WTC11 (cell line): ENCODE measurements at regions not wholly inside any gene's neighbourhood (a gene's known extent, or its start where the extent isn't known, plus 50 kb on each side); places are given as distances from the start of the nearest gene placed in this dataset.

Source experiments
- ATAC-seq: fragments of 200-7000 bp; cut with Tn5 transposase; 2 replicates; pipeline ENCODE4 v1.10.0; 2021; ENCODE audit warnings: mild to moderate bottlenecking, moderate library complexity
- CTCF ChIA-PET: fragments of 300-600 bp; sonication (Branson Sonifier 250); formaldehyde crosslinking; loops from one replicate; lab custom pipeline; 2021; ENCODE audit warnings: antibody characterized with exemption; lab: Charles Lee
- POLR2A ChIA-PET: fragments of 350-600 bp; sonication (Branson Sonifier 250); formaldehyde crosslinking; loops from one replicate; lab custom pipeline; 2021; ENCODE audit warnings: antibody characterized with exemption; lab: Charles Lee
- DNase-seq: peaks from one replicate; pipeline ENCODE4 v3.0.0; 2021; ENCODE audit warnings: low spot score
- H3K27ac Mint-ChIP-seq: 2 replicates; pipeline ENCODE4 v1.8.0; 2021; ENCODE audit warnings: mixed read lengths
- H3K27me3 Mint-ChIP-seq: 2 replicates; pipeline ENCODE4 v1.8.0; 2021; ENCODE audit warnings: low read depth, mild to moderate bottlenecking, moderate library complexity, mixed read lengths
- H3K36me3 Mint-ChIP-seq: 2 replicates; pipeline ENCODE4 v1.8.0; 2021; ENCODE audit warnings: mixed read lengths
- H3K4me1 Mint-ChIP-seq: 2 replicates; pipeline ENCODE4 v1.8.0; 2022; ENCODE audit warnings: mixed read lengths
- H3K4me3 Mint-ChIP-seq: 2 replicates; pipeline ENCODE4 v1.8.0; 2021; ENCODE audit warnings: mild to moderate bottlenecking, moderate library complexity, mixed read lengths
- H3K9me3 Mint-ChIP-seq: 2 replicates; pipeline ENCODE4 v1.8.0; 2021; ENCODE audit warnings: mixed read lengths
- ATF1 ChIP-seq: sonication (generic); formaldehyde crosslinking; IDR thresholded peaks from 2 replicates; pipeline ENCODE4 v1.8.1; 2023; ENCODE audit warnings: mild to moderate bottlenecking, moderate library complexity, missing genetic modification reagents
- CREB1 ChIP-seq: sonication (generic); formaldehyde crosslinking; IDR thresholded peaks from 2 replicates; pipeline ENCODE4 v1.8.0; 2023; ENCODE audit warnings: mild to moderate bottlenecking, missing genetic modification reagents
- E2F1 ChIP-seq: sonication (generic); formaldehyde crosslinking; IDR thresholded peaks from 2 replicates; pipeline ENCODE4 v1.8.0; 2022; ENCODE audit warnings: mild to moderate bottlenecking, missing genetic modification reagents
- ETV6 ChIP-seq: sonication (generic); formaldehyde crosslinking; IDR thresholded peaks from 2 replicates; pipeline ENCODE4 v1.8.1; 2022; ENCODE audit warnings: mild to moderate bottlenecking, missing genetic modification reagents
- FOXK1 ChIP-seq: sonication (generic); formaldehyde crosslinking; IDR thresholded peaks from 2 replicates; pipeline ENCODE4 v1.8.0; 2022; ENCODE audit warnings: mild to moderate bottlenecking, moderate library complexity, missing genetic modification reagents
- GTF2I ChIP-seq: fragments of 250-450 bp; sonication (Bioruptor Pico); conservative IDR thresholded peaks from 2 replicates; pipeline ENCODE4 v1.4.0; 2021; ENCODE audit warnings: mild to moderate bottlenecking
- IRF1 ChIP-seq: sonication (generic); formaldehyde crosslinking; IDR thresholded peaks from 2 replicates; pipeline ENCODE4 v1.8.0; 2023; ENCODE audit warnings: missing genetic modification reagents
- JUN ChIP-seq: sonication (generic); formaldehyde crosslinking; IDR thresholded peaks from 2 replicates; pipeline ENCODE4 v1.8.0; 2023; ENCODE audit warnings: mild to moderate bottlenecking, missing genetic modification reagents
- MXD4 ChIP-seq: fragments of 250-450 bp; sonication (Bioruptor Pico); IDR thresholded peaks from 2 replicates; pipeline ENCODE4 v1.8.0; 2021; ENCODE audit warnings: mild to moderate bottlenecking, moderate library complexity, borderline replicate concordance
- MYBL2 ChIP-seq: sonication (generic); formaldehyde crosslinking; IDR thresholded peaks from 2 replicates; pipeline ENCODE4 v1.8.1; 2023; ENCODE audit warnings: mild to moderate bottlenecking, moderate library complexity, missing genetic modification reagents
- NFYB ChIP-seq: sonication (generic); formaldehyde crosslinking; conservative IDR thresholded peaks from 2 replicates; pipeline ENCODE4 v1.8.0; 2022; ENCODE audit warnings: low read depth, missing genetic modification reagents
- NR2C2 ChIP-seq: sonication (generic); formaldehyde crosslinking; IDR thresholded peaks from 2 replicates; pipeline ENCODE4 v1.8.0; 2022; ENCODE audit warnings: mild to moderate bottlenecking, missing genetic modification reagents
- PRRX2 ChIP-seq: fragments of 250-450 bp; sonication (Bioruptor Pico); IDR thresholded peaks from 2 replicates; pipeline ENCODE4 v1.8.0; 2021; ENCODE audit warnings: mild to moderate bottlenecking
- TEAD1 ChIP-seq: sonication (generic); formaldehyde crosslinking; IDR thresholded peaks from 2 replicates; pipeline ENCODE4 v1.8.0; 2022; ENCODE audit warnings: mild to moderate bottlenecking, missing genetic modification reagents
- ZNF138 ChIP-seq: sonication (generic); formaldehyde crosslinking; conservative IDR thresholded peaks from 2 replicates; pipeline ENCODE4 v1.8.1; 2022; ENCODE audit warnings: mild to moderate bottlenecking, moderate library complexity, missing genetic modification reagents
- ZNF317 ChIP-seq: sonication (generic); formaldehyde crosslinking; IDR thresholded peaks from 2 replicates; pipeline ENCODE4 v1.8.1; 2023; ENCODE audit warnings: low read depth, mild to moderate bottlenecking, moderate library complexity, missing genetic modification reagents, borderline replicate concordance
- ZNF396 ChIP-seq: fragments of 250-450 bp; sonication (Bioruptor Pico); IDR thresholded peaks from 2 replicates; pipeline ENCODE4 v1.8.0; 2021; ENCODE audit warnings: mild to moderate bottlenecking, moderate library complexity, borderline replicate concordance
- TF ChIP-seq, protein P1 (sequence below): fragments of 250-450 bp; sonication (Bioruptor Pico); IDR thresholded peaks from 2 replicates; pipeline ENCODE4 v2.1.2; 2022; ENCODE audit warnings: mild to moderate bottlenecking, moderate library complexity
- TF ChIP-seq, protein P2 (sequence below): sonication (generic); formaldehyde crosslinking; IDR thresholded peaks from 2 replicates; pipeline ENCODE4 v1.8.1; 2023; ENCODE audit warnings: mild to moderate bottlenecking, missing genetic modification reagents, moderate library complexity
- TF ChIP-seq, protein P3 (sequence below): fragments of 250-450 bp; sonication (Bioruptor Pico); IDR thresholded peaks from 2 replicates; pipeline ENCODE4 v1.9.0; 2021; ENCODE audit warnings: moderate library complexity, mild to moderate bottlenecking, inconsistent platforms, borderline replicate concordance
- TF ChIP-seq, protein P4 (sequence below): sonication (generic); formaldehyde crosslinking; IDR thresholded peaks from 2 replicates; pipeline ENCODE4 v1.8.1; 2023; ENCODE audit warnings: mild to moderate bottlenecking, missing genetic modification reagents, borderline replicate concordance
- TF ChIP-seq, protein P5 (sequence below): sonication (generic); formaldehyde crosslinking; IDR thresholded peaks from 2 replicates; pipeline ENCODE4 v1.8.0; 2022; ENCODE audit warnings: missing genetic modification reagents

- DNase-seq (no peak), ATAC-seq (no peak)
- ChIA-PET CTCF (no interaction called here), POLR2A (no interaction called here)
- Mint-ChIP-seq H3K9me3 (peaks cover 23% of the 10 kb centered on the region), H3K36me3 (peaks cover 8% of the 10 kb centered on the region), H3K4me3 (no peak overlapping the region), H3K27me3 (no peaks in the 10 kb centered on the region), H3K4me1 (peaks cover 14% of the 10 kb centered on the region; the same call in 1 of the 2 replicates), H3K27ac (no peak overlapping the region)
- TF ChIP-seq GTF2I (CRISPR knock-in tag), result no peak
- TF ChIP-seq PRRX2, result no peak
- no peak for TF ChIP-seq NFYB (CRISPR knock-in tag)
- no peak for TF ChIP-seq MYBL2 (CRISPR knock-in tag)
- TF ChIP-seq ATF1 (CRISPR knock-in tag), result no peak
- no peak for TF ChIP-seq ZNF396 (CRISPR knock-in tag)
- TF ChIP-seq ZNF138 (CRISPR knock-in tag), result no peak
- no peak for TF ChIP-seq FOXK1 (CRISPR knock-in tag)
- TF ChIP-seq MXD4 (CRISPR knock-in tag), result no peak
- no peak for TF ChIP-seq NR2C2
- TF ChIP-seq, protein P1, sequence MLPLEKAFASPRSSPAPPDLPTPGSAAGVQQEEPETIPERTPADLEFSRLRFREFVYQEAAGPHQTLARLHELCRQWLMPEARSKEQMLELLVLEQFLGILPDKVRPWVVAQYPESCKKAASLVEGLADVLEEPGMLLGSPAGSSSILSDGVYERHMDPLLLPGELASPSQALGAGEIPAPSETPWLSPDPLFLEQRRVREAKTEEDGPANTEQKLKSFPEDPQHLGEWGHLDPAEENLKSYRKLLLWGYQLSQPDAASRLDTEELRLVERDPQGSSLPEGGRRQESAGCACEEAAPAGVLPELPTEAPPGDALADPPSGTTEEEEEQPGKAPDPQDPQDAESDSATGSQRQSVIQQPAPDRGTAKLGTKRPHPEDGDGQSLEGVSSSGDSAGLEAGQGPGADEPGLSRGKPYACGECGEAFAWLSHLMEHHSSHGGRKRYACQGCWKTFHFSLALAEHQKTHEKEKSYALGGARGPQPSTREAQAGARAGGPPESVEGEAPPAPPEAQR (CRISPR knock-in tag), result no peak
- TF ChIP-seq CREB1 (CRISPR knock-in tag), result no peak
- TF ChIP-seq ZNF317 (CRISPR knock-in tag), result no peak
- TF ChIP-seq, protein P2, sequence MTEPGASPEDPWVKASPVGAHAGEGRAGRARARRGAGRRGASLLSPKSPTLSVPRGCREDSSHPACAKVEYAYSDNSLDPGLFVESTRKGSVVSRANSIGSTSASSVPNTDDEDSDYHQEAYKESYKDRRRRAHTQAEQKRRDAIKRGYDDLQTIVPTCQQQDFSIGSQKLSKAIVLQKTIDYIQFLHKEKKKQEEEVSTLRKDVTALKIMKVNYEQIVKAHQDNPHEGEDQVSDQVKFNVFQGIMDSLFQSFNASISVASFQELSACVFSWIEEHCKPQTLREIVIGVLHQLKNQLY (CRISPR knock-in tag), result no peak
- TF ChIP-seq JUN (CRISPR knock-in tag), result no peak
- TF ChIP-seq ETV6 (CRISPR knock-in tag), result no peak
- TF ChIP-seq, protein P3, sequence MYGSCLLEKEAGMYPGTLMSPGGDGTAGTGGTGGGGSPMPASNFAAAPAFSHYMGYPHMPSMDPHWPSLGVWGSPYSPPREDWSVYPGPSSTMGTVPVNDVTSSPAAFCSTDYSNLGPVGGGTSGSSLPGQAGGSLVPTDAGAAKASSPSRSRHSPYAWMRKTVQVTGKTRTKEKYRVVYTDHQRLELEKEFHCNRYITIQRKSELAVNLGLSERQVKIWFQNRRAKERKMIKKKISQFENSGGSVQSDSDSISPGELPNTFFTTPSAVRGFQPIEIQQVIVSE (CRISPR knock-in tag), result no peak
Observed at GRCh38 chr12:97995559-97995958, 519.8 kb upstream of the TMPO start.

GRCh38 chr12:98001430-98001829, 514.0 kb upstream of the TMPO start:
- Mint-ChIP-seq H3K27ac (no peak overlapping the region), H3K4me3 (no peak overlapping the region), H3K9me3 (no peaks in the 10 kb centered on the region), H3K27me3 (no peaks in the 10 kb centered on the region), H3K36me3 (no peaks in the 10 kb centered on the region), H3K4me1 (peaks cover 4% of the 10 kb centered on the region)
- CTCF ChIA-PET, result no interaction called here
- no peak for DNase-seq
- POLR2A ChIA-PET, result no interaction called here
- no peak for ATAC-seq
- TF ChIP-seq TEAD1 (CRISPR knock-in tag), result no peak
- TF ChIP-seq, protein P4, sequence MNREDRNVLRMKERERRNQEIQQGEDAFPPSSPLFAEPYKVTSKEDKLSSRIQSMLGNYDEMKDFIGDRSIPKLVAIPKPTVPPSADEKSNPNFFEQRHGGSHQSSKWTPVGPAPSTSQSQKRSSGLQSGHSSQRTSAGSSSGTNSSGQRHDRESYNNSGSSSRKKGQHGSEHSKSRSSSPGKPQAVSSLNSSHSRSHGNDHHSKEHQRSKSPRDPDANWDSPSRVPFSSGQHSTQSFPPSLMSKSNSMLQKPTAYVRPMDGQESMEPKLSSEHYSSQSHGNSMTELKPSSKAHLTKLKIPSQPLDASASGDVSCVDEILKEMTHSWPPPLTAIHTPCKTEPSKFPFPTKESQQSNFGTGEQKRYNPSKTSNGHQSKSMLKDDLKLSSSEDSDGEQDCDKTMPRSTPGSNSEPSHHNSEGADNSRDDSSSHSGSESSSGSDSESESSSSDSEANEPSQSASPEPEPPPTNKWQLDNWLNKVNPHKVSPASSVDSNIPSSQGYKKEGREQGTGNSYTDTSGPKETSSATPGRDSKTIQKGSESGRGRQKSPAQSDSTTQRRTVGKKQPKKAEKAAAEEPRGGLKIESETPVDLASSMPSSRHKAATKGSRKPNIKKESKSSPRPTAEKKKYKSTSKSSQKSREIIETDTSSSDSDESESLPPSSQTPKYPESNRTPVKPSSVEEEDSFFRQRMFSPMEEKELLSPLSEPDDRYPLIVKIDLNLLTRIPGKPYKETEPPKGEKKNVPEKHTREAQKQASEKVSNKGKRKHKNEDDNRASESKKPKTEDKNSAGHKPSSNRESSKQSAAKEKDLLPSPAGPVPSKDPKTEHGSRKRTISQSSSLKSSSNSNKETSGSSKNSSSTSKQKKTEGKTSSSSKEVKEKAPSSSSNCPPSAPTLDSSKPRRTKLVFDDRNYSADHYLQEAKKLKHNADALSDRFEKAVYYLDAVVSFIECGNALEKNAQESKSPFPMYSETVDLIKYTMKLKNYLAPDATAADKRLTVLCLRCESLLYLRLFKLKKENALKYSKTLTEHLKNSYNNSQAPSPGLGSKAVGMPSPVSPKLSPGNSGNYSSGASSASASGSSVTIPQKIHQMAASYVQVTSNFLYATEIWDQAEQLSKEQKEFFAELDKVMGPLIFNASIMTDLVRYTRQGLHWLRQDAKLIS, result no peak
- TF ChIP-seq, protein P5, sequence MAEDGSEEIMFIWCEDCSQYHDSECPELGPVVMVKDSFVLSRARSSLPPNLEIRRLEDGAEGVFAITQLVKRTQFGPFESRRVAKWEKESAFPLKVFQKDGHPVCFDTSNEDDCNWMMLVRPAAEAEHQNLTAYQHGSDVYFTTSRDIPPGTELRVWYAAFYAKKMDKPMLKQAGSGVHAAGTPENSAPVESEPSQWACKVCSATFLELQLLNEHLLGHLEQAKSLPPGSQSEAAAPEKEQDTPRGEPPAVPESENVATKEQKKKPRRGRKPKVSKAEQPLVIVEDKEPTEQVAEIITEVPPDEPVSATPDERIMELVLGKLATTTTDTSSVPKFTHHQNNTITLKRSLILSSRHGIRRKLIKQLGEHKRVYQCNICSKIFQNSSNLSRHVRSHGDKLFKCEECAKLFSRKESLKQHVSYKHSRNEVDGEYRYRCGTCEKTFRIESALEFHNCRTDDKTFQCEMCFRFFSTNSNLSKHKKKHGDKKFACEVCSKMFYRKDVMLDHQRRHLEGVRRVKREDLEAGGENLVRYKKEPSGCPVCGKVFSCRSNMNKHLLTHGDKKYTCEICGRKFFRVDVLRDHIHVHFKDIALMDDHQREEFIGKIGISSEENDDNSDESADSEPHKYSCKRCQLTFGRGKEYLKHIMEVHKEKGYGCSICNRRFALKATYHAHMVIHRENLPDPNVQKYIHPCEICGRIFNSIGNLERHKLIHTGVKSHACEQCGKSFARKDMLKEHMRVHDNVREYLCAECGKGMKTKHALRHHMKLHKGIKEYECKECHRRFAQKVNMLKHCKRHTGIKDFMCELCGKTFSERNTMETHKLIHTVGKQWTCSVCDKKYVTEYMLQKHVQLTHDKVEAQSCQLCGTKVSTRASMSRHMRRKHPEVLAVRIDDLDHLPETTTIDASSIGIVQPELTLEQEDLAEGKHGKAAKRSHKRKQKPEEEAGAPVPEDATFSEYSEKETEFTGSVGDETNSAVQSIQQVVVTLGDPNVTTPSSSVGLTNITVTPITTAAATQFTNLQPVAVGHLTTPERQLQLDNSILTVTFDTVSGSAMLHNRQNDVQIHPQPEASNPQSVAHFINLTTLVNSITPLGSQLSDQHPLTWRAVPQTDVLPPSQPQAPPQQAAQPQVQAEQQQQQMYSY, result no peak
- TF ChIP-seq, protein P2 (CRISPR knock-in tag), result no peak
- no peak for TF ChIP-seq IRF1 (CRISPR knock-in tag)
- no peak for TF ChIP-seq E2F1 (CRISPR knock-in tag)
